Endodermal cell (in vitro differentiated cells): ENCODE measurements at regions not wholly inside any gene's neighbourhood (a gene's known extent, or its start where the extent isn't known, plus 50 kb on each side); places are given as distances from the start of the nearest gene placed in this dataset.
A peak's percentile ranks its signal among the peaks of the same experiment; 100 is the strongest.

Experiments used
- DNase-seq: peaks from one replicate; pipeline ENCODE4 v3.0.0-alpha.2; 2017
- H3K27ac ChIP-seq: 2 replicates; pipeline ENCODE4 v1.5.1; 2013; ENCODE audit warnings: mild to moderate bottlenecking, low read depth, low read length, moderate library complexity
- H3K27me3 ChIP-seq: 2 replicates; pipeline ENCODE4 v1.6.1; 2013; ENCODE audit warnings: mild to moderate bottlenecking, low read length, moderate library complexity; ENCODE audit not compliant: insufficient read depth, control insufficient read depth, poor library complexity, severe bottlenecking
- H3K36me3 ChIP-seq: 2 replicates; pipeline ENCODE4 v1.7.0; 2013; ENCODE audit warnings: mild to moderate bottlenecking, low read length, moderate library complexity; ENCODE audit not compliant: control insufficient read depth, insufficient read depth
- H3K4me1 ChIP-seq: one replicate; pipeline ENCODE4 v1.7.0; 2013; ENCODE audit warnings: low read length; ENCODE audit not compliant: control insufficient read depth, insufficient read depth
- H3K4me3 ChIP-seq: 2 replicates; pipeline ENCODE4 v1.5.1; 2013; ENCODE audit warnings: mild to moderate bottlenecking, low read length, moderate library complexity
- H3K9ac ChIP-seq: 2 replicates; pipeline ENCODE4 v1.6.1; 2013; ENCODE audit warnings: mild to moderate bottlenecking, low read length, moderate library complexity; ENCODE audit not compliant: poor library complexity, severe bottlenecking; ENCODE audit errors: extremely low read depth
- H3K9me3 ChIP-seq: 2 replicates; pipeline ENCODE4 v1.6.1; 2013; ENCODE audit warnings: mild to moderate bottlenecking, low read length, moderate library complexity; ENCODE audit not compliant: control insufficient read depth
- H3K27ac Mint-ChIP-seq: 2 replicates; pipeline ENCODE4 v1.8.0; 2020; ENCODE audit warnings: mixed read lengths
- H3K27me3 Mint-ChIP-seq: 2 replicates; pipeline ENCODE4 v1.8.0; 2021; ENCODE audit warnings: mild to moderate bottlenecking, mixed read lengths; ENCODE audit not compliant: insufficient read depth
- H3K36me3 Mint-ChIP-seq: 2 replicates; pipeline ENCODE4 v1.8.0; 2020; ENCODE audit warnings: low read depth, mixed read lengths
- H3K4me1 Mint-ChIP-seq: 2 replicates; pipeline ENCODE4 v1.8.0; 2020; ENCODE audit warnings: mixed read lengths
- H3K4me3 Mint-ChIP-seq: 2 replicates; pipeline ENCODE4 v1.8.0; 2020; ENCODE audit warnings: mild to moderate bottlenecking, moderate library complexity, mixed read lengths
- H3K9me3 Mint-ChIP-seq: 2 replicates; pipeline ENCODE4 v1.8.0; 2020; ENCODE audit warnings: mild to moderate bottlenecking, mixed read lengths
- CTCF ChIP-seq: fragments of 200-600 bp; sonication (generic); conservative IDR thresholded peaks from 2 replicates; pipeline ENCODE4 v1.5.0; 2021; ENCODE audit warnings: antibody characterized with exemption, mild to moderate bottlenecking
- WGBS, 2 experiments: methylation state at CpG; one replicate each; pipeline versions ENCODE4 v1.1.5 to v1.1.7; 2013; ENCODE audit warnings: missing lambda C conversion rate in 2 of 2, mixed read lengths in 1 of 2; ENCODE audit not compliant: insufficient coverage in 1 of 2, insufficient read length in 1 of 2; 5-methylcytosine and 5-hydroxymethylcytosine counted together

GRCh38 chr9:129320575-129321285 lies 142.7 kb upstream of the IER5L start:
- H3K27ac ChIP-seq: no peak overlapping the region
- DNase-seq: peak; percentile 79
- no peak for TF ChIP-seq CTCF
- Mint-ChIP-seq H3K4me1 (peaks cover 6% of the 10 kb centered on the region), H3K36me3 (no peaks in the 10 kb centered on the region), H3K27me3 (no peaks in the 10 kb centered on the region), H3K4me3 (peak overlapping the region; percentile 31), H3K27ac (no peak overlapping the region), H3K9me3 (no peaks in the 10 kb centered on the region)
- H3K4me3 ChIP-seq: no peak overlapping the region
- no peaks in the 10 kb centered on the region for H3K36me3 ChIP-seq
- WGBS, 2 experiments: 50 to 68% methylated on average over 20 to 46 of the region's 46 CpGs
- H3K27me3 ChIP-seq: no peaks in the 10 kb centered on the region
- no peak overlapping the region for H3K9ac ChIP-seq
- H3K9me3 ChIP-seq: no peaks in the 10 kb centered on the region
- no peaks in the 10 kb centered on the region for H3K4me1 ChIP-seq

GRCh38 chr9:129319938-129320481 lies 141.9 kb upstream of the IER5L start:
- H3K4me3 ChIP-seq: no peak overlapping the region
- peak; percentile 46 for DNase-seq
- no peak overlapping the region for H3K27ac Mint-ChIP-seq

More at GRCh38 chr9:129319938-129320481, 141.9 kb upstream of the IER5L start:
- H3K27me3 ChIP-seq: no peaks in the 10 kb centered on the region
- WGBS, 2 experiments: 78 to 93% methylated on average over 4 to 14 of the region's 14 CpGs
- no peak overlapping the region for H3K9ac ChIP-seq
- H3K27ac ChIP-seq: no peak overlapping the region
- Mint-ChIP-seq H3K27me3 (no peaks in the 10 kb centered on the region), H3K4me1 (peaks cover 6% of the 10 kb centered on the region), H3K36me3 (no peaks in the 10 kb centered on the region), H3K4me3 (no peak overlapping the region), H3K9me3 (no peaks in the 10 kb centered on the region)
- H3K4me1 ChIP-seq: no peaks in the 10 kb centered on the region
- no peaks in the 10 kb centered on the region for H3K36me3 ChIP-seq
- no peaks in the 10 kb centered on the region for H3K9me3 ChIP-seq
- no peak for TF ChIP-seq CTCF
